BLaER1 treated with 17β-estradiol and CSF1 and Interleukin-3, amounts not matched to agents 10 nM and 100 nM (cell line): ENCODE measurements at regions not wholly inside any gene's neighbourhood (a gene's known extent, or its start where the extent isn't known, plus 50 kb on each side); places are given as distances from the start of the nearest gene placed in this dataset.
"Not testable (repeated sequence)": the region's sequence is repeated elsewhere in the genome, so short reads cannot be mapped to it uniquely, and the experiment has no call there.

Source experiments
- H3K27ac ChIP-seq, 11 experiments: shearing (Covaris generic); formaldehyde crosslinking; 2 replicates each; pipeline ENCODE4 v1.8.1; 2022
- H3K27me3 ChIP-seq, 11 experiments: shearing (Covaris generic); formaldehyde crosslinking; 2 replicates each; pipeline ENCODE4 v1.8.1; 2022
- H3K36me3 ChIP-seq, 11 experiments: shearing (Covaris generic); formaldehyde crosslinking; 2 replicates each; pipeline ENCODE4 v1.8.1; 2022
- H3K4me1 ChIP-seq, 10 experiments: shearing (Covaris generic); formaldehyde crosslinking; 2 replicates each; pipeline ENCODE4 v1.8.1; 2022
- H3K4me2 ChIP-seq, 11 experiments: shearing (Covaris generic); formaldehyde crosslinking; 2 replicates each; pipeline ENCODE4 v1.8.1; 2022
- H3K4me3 ChIP-seq, 10 experiments: shearing (Covaris generic); formaldehyde crosslinking; 2 replicates each; pipeline ENCODE4 v1.8.1; 2022
- H3K9ac ChIP-seq, 11 experiments: shearing (Covaris generic); formaldehyde crosslinking; 2 replicates each; pipeline ENCODE4 v1.8.1; 2022
- H3K9me3 ChIP-seq, 11 experiments: shearing (Covaris generic); formaldehyde crosslinking; replicated peaks in 1 of 11; 2 replicates each; pipeline ENCODE4 v1.8.1; 2022
- H4K20me1 ChIP-seq, 11 experiments: shearing (Covaris generic); formaldehyde crosslinking; 2 replicates each; pipeline ENCODE4 v1.8.1; 2022
- Cebpa-rat ChIP-seq, 11 experiments: shearing (Covaris generic); IDR thresholded peaks; 2 replicates each; pipeline ENCODE4 v1.8.1; 2022

DNA sequence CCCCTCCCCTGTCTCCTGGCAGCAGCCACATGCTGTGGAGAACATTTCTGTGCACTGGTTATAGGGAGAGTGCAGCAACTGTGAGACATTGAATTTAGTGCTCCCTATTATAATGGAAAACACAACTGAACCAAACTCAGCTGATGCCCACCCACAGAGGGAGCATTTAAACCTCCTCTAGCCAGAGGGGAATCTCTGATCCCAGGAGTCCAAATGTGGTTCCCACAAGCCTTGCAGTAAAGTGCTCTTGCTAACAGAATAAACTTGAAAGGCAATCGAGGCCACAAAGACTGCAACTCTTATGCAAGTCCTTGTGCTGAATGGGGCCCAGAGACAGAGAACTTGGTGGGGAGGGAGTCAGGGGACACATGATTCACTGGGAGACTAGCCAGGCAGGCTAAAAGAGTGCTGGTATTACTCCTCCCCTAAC lies 638.8 kb upstream of the VRK2 start:
- Histone ChIP-seq H3K36me3 (no peaks in the 10 kb centered on the region), H3K4me2 (no peak overlapping the region), H4K20me1 (no peaks in the 10 kb centered on the region), H3K27me3 (no peaks in the 10 kb centered on the region), H3K9me3 (no peaks in the 10 kb centered on the region), H3K4me1 (no peaks in the 10 kb centered on the region), H3K4me3 (no peak overlapping the region), H3K9ac (no peak overlapping the region), H3K27ac (no peak overlapping the region)
- TF ChIP-seq Cebpa-rat (IDR thresholded peaks at IDR 0.05), result no peak

- Histone ChIP-seq H3K9ac (no peak overlapping the region), H3K4me1 (no peaks in the 10 kb centered on the region), H3K27ac (no peak overlapping the region), H3K36me3 (no peaks in the 10 kb centered on the region), H4K20me1 (no peaks in the 10 kb centered on the region), H3K27me3 (no peaks in the 10 kb centered on the region), H3K9me3 (peaks cover 0 to 4% (median under 1%) of the 10 kb centered on the region in 11 experiments; a peak in 5 of 22 replicates), H3K4me3 (no peak overlapping the region), H3K4me2 (no peak overlapping the region)
- TF ChIP-seq Cebpa-rat (IDR thresholded peaks at IDR 0.05), result no peak
Observed at GRCh38 chr2:57408587-57408986, 638.0 kb upstream of the VRK2 start.

- no peak for TF ChIP-seq Cebpa-rat (IDR thresholded peaks at IDR 0.05)
- Histone ChIP-seq H3K4me2 (no peak overlapping the region), H3K27me3 (no peaks in the 10 kb centered on the region), H4K20me1 (no peaks in the 10 kb centered on the region), H3K4me3 (no peak overlapping the region), H3K36me3 (no peaks in the 10 kb centered on the region), H3K4me1 (no peaks in the 10 kb centered on the region), H3K9ac (no peak overlapping the region), H3K27ac (no peak overlapping the region), H3K9me3 (peaks cover 0 to 8% (median 3%) of the 10 kb centered on the region in 11 experiments; a peak in 5 of 22 replicates)
Observed at GRCh38 chr2:57417007-57417406, 629.6 kb upstream of the VRK2 start.

DNA sequence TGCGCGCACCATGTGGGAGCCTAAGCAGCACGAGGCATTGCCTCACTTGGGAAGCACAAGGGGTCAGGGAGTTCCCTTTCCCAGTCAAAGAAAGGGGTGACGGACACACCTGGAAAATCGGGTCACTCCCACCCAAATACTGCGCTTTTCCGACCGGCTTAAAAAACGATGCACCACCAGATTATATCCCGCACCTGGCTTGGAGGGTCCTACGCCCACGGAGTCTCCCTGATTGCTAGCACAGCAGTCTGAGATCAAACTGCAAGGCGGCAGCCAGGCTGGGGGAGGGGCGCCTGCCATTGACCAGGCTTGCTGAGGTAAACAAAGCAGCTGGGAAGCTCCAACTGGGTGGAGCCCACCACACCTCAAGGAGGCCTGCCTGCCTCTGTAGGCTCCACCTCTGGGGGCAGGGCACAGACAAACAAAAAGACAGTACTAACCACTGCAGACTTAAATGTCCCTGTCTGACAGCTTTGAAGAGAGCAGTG lies 627.7 kb upstream of the VRK2 start:
- H3K27me3 ChIP-seq, H3K4me3 ChIP-seq, H3K36me3 ChIP-seq, H3K9ac ChIP-seq, H3K9me3 ChIP-seq, H4K20me1 ChIP-seq, H3K27ac ChIP-seq, H3K4me2 ChIP-seq, H3K4me1 ChIP-seq: not testable (repeated sequence)

DNA sequence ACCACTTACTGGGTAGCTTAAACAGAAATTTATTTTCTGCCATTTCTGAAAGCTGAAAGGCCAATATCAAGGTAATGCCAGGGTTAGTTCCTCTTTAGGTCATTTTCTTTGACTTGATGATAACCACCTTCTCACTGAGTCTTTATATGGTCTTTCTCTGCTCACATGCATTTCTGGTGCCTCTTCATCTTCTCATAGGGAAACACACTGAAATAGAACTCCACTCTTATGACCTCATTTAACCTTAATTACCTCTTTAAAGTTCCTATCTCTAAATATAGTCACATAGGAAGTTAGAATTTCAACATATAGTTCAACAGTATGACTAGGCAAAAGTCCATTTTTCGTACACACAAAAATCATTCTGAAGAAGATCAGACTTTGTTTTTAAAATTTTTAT lies 616.8 kb upstream of the VRK2 start:
- TF ChIP-seq Cebpa-rat (IDR thresholded peaks at IDR 0.05), result no peak
- Histone ChIP-seq H3K9me3 (no peaks in the 10 kb centered on the region), H3K4me3 (no peak overlapping the region), H3K9ac (no peak overlapping the region; a peak in 1 of 22 replicates), H3K27ac (peak overlapping the region in 7 of 11 experiments; percentile 23 to 78 (median 52); a peak in 10 of 22 replicates), H3K27me3 (no peaks in the 10 kb centered on the region), H3K4me1 (peaks cover 0 to 20% (median 13%) of the 10 kb centered on the region in 10 experiments; a peak in 12 of 20 replicates), H4K20me1 (no peaks in the 10 kb centered on the region), H3K4me2 (peak overlapping the region in 7 of 11 experiments; percentile 10 to 70 (median 42); a peak in 13 of 22 replicates), H3K36me3 (no peaks in the 10 kb centered on the region)

DNA sequence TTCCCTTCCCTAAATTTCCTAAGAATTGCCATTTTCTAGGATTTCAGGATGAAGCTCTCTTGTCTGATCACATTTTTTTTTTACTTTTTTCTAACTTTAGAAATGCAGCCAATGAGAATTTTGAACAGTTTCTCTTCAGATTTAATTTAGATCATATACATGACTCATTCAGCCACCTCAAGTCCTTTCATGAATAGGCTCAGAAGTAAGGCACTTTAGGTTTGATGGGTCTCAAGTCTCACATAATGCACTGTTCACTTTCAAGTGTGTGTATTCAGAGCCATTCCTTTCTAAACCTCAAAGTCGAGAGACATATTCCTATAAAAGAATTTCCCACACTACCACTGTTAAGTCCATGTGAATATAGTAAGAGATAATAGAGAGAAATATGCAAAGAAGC lies 614.1 kb upstream of the VRK2 start:
- H3K27ac ChIP-seq, result no peak overlapping the region
- no peak overlapping the region for H3K4me2 ChIP-seq
- no peaks in the 10 kb centered on the region for H3K27me3 ChIP-seq
- no peaks in the 10 kb centered on the region for H3K9me3 ChIP-seq
- no peaks in the 10 kb centered on the region for H3K36me3 ChIP-seq
- no peak for TF ChIP-seq Cebpa-rat (IDR thresholded peaks at IDR 0.05)
- no peak overlapping the region for H3K4me3 ChIP-seq
- H3K9ac ChIP-seq, result no peak overlapping the region
- no peaks in the 10 kb centered on the region for H4K20me1 ChIP-seq
- H3K4me1 ChIP-seq, result peaks cover 0 to 23% (median 13%) of the 10 kb centered on the region in 10 experiments; a peak in 12 of 20 replicates

- Histone ChIP-seq H3K4me1 (peaks cover 0 to 21% (median 12%) of the 10 kb centered on the region in 10 experiments; a peak in 12 of 20 replicates), H3K4me3 (no peak overlapping the region), H3K27ac (peak overlapping the region in 1 of 11 experiments; percentile 35; a peak in 1 of 22 replicates), H3K27me3 (no peaks in the 10 kb centered on the region), H3K4me2 (peak overlapping the region in 3 of 11 experiments; percentile 15 to 40 (median 34); a peak in 3 of 22 replicates), H3K9me3 (no peaks in the 10 kb centered on the region), H4K20me1 (no peaks in the 10 kb centered on the region), H3K9ac (no peak overlapping the region), H3K36me3 (no peaks in the 10 kb centered on the region)
- TF ChIP-seq Cebpa-rat (IDR thresholded peaks at IDR 0.05), result no peak
Observed at GRCh38 chr2:57434441-57434840, 612.2 kb upstream of the VRK2 start.

DNA sequence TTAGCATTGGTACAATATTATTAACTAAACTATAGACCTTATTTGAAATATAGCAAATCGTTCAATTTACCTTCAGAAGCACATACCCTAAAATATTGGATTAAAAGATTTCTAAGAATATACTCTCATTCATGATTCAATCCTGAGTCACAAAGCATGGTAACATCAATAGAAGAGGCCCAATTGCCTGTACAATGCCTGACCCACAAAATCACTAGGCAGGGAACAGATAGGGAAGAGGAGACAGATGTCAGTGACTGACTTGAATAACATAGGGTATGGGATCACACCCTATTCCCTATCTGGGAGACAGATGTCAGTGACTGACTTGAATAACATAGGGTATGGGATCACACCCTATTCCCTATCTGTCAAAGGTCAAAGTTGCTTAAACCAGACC lies 611.6 kb upstream of the VRK2 start:
- Histone ChIP-seq H3K27me3 (no peaks in the 10 kb centered on the region), H3K4me2 (no peak overlapping the region), H3K4me1 (peaks cover 0 to 16% (median 6%) of the 10 kb centered on the region in 10 experiments; a peak in 10 of 20 replicates), H3K36me3 (no peaks in the 10 kb centered on the region), H3K9ac (no peak overlapping the region), H4K20me1 (no peaks in the 10 kb centered on the region), H3K4me3 (no peak overlapping the region), H3K9me3 (no peaks in the 10 kb centered on the region), H3K27ac (no peak overlapping the region)
- no peak for TF ChIP-seq Cebpa-rat (IDR thresholded peaks at IDR 0.05)

- no peaks in the 10 kb centered on the region for H3K9me3 ChIP-seq
- peaks cover 0 to 8% (median 0%) of the 10 kb centered on the region in 10 experiments; a peak in 3 of 20 replicates for H3K4me1 ChIP-seq
- H3K27me3 ChIP-seq, result no peaks in the 10 kb centered on the region
- H3K36me3 ChIP-seq, result no peaks in the 10 kb centered on the region
- TF ChIP-seq Cebpa-rat (IDR thresholded peaks at IDR 0.05), result no peak
- H3K27ac ChIP-seq, result no peak overlapping the region
- no peak overlapping the region for H3K4me3 ChIP-seq
- no peak overlapping the region for H3K4me2 ChIP-seq
- H3K9ac ChIP-seq, result no peak overlapping the region
- no peaks in the 10 kb centered on the region for H4K20me1 ChIP-seq
Observed at GRCh38 chr2:57437077-57437476, 609.5 kb upstream of the VRK2 start.

DNA sequence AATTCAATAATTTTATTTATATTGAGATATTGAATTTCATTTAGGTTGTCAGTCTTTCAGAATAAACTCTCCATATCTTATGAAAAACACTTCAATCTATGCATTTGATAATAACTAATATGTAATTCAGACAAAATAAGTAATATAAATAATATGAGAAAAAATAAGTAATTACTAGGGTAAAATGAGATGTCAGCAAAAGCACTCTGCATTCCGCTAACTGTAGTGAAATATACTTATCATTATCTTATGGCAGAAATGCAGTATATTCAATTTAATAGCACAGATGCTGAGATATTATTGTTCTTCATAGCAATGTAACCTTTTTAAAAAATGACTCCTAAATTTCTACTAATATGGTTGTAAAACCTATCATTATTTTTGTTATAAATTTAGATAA lies 606.2 kb upstream of the VRK2 start:
- no peak overlapping the region for H3K4me2 ChIP-seq
- no peaks in the 10 kb centered on the region for H3K9me3 ChIP-seq
- H3K27ac ChIP-seq, result no peak overlapping the region
- no peaks in the 10 kb centered on the region for H4K20me1 ChIP-seq
- peaks cover 0 to 10% (median 0%) of the 10 kb centered on the region in 10 experiments; a peak in 5 of 20 replicates for H3K4me1 ChIP-seq
- H3K9ac ChIP-seq, result no peak overlapping the region
- no peak overlapping the region for H3K4me3 ChIP-seq
- H3K36me3 ChIP-seq, result no peaks in the 10 kb centered on the region
- TF ChIP-seq Cebpa-rat (IDR thresholded peaks at IDR 0.05), result no peak
- H3K27me3 ChIP-seq, result no peaks in the 10 kb centered on the region
